Lung (tissue), 11 donors: ENCODE measurements at regions not wholly inside any gene's neighbourhood (a gene's known extent, or its start where the extent isn't known, plus 50 kb on each side); places are given as distances from the start of the nearest gene placed in this dataset.

ENCODE experiments used
- ATAC-seq: fragments of 200-7000 bp; cut with Tn5 transposase; one replicate; pipeline ENCODE4 v1.9.1; 2020; ENCODE audit warnings: moderate number of reproducible peaks; ENCODE audit not compliant: insufficient read depth, low FRiP score
- DNase-seq, 3 donors: peaks; one replicate each; pipeline ENCODE4 v3.0.0-alpha.2; 2013 to 2017
- H3K27ac ChIP-seq, 2 donors: one replicate each; pipeline ENCODE4 v1.5.1; 2013; ENCODE audit warnings: mild to moderate bottlenecking in 2 of 2, moderate library complexity in 2 of 2, control low read depth in 1 of 2, inconsistent platforms in 1 of 2, low read depth in 1 of 2, low read length in 1 of 2
- H3K27me3 ChIP-seq, 3 donors: one replicate each; pipeline ENCODE4 v1.5.1; 2013; ENCODE audit warnings: low read length in 2 of 3; ENCODE audit not compliant: control insufficient read depth in 3 of 3, insufficient read depth in 3 of 3
- H3K36me3 ChIP-seq, 4 donors: one replicate each; pipeline ENCODE4 v1.5.1; 2013; ENCODE audit warnings: low read length in 4 of 4, mild to moderate bottlenecking in 1 of 4, moderate library complexity in 1 of 4; ENCODE audit not compliant: control insufficient read depth in 4 of 4, insufficient read depth in 4 of 4
- H3K4me1 ChIP-seq, 5 donors: one replicate each; pipeline ENCODE4 v1.5.1; 2013; ENCODE audit warnings: low read length in 5 of 5, mild to moderate bottlenecking in 2 of 5, moderate library complexity in 1 of 5; ENCODE audit not compliant: control insufficient read depth in 5 of 5, insufficient read depth in 5 of 5
- H3K4me3 ChIP-seq: one replicate; pipeline ENCODE4 v1.5.1; 2013; ENCODE audit warnings: mild to moderate bottlenecking, control low read depth, moderate library complexity
- H3K9ac ChIP-seq, 2 donors: one replicate each; pipeline ENCODE4 v1.5.1; 2013; ENCODE audit warnings: low read length in 2 of 2, control low read depth in 1 of 2; ENCODE audit not compliant: insufficient read depth in 1 of 2
- H3K9me3 ChIP-seq, 4 donors: one replicate each; pipeline ENCODE4 v1.5.1; 2013; ENCODE audit warnings: low read length in 3 of 4, mild to moderate bottlenecking in 1 of 4, moderate library complexity in 1 of 4; ENCODE audit not compliant: control insufficient read depth in 4 of 4, insufficient read depth in 3 of 4
- CTCF ChIP-seq: IDR thresholded peaks from 2 replicates; pipeline ENCODE4 v1.5.1; 2012; ENCODE audit warnings: mild to moderate bottlenecking; ENCODE audit errors: control extremely low read depth, extremely low read depth
- WGBS, 2 donors: extraction: QIAGEN DNeasy Blood & Tissue Kit; methylation state at CpG; one replicate each; pipeline ENCODE4 v1.1.7; 2013; 5-methylcytosine and 5-hydroxymethylcytosine counted together
- donor health status: control.
- donor health status: control.
- donor health status: Bipolar disorder and iron deficiency.
- donor health status: healthy.
- donor health status: DM: yes; HTN: yes; CAD: no.

GRCh38 chr3:174414902-174415301 is 444.2 kb upstream of the NAALADL2 start:
- Histone ChIP-seq H3K9ac (no peak overlapping the region), H3K27me3 (no peaks in the 10 kb centered on the region), H3K4me1 (no peaks in the 10 kb centered on the region), H3K36me3 (no peaks in the 10 kb centered on the region), H3K27ac (no peak overlapping the region), H3K9me3 (no peaks in the 10 kb centered on the region), H3K4me3 (no peak overlapping the region)
- no peak for DNase-seq
- TF ChIP-seq CTCF = no peak
- ATAC-seq = no peak
- WGBS, 2 donors = 94 to 96% methylated on average over 1 of the region's 1 CpG

- H3K4me3 ChIP-seq = no peak overlapping the region
- H3K36me3 ChIP-seq = no peaks in the 10 kb centered on the region
- DNase-seq (peak in 1 of 3 donors; percentile 1), ATAC-seq (no peak)
- no peaks in the 10 kb centered on the region for H3K4me1 ChIP-seq
- 42 to 61% methylated on average over 4 of the region's 4 CpGs for WGBS, 2 donors
- no peaks in the 10 kb centered on the region for H3K27me3 ChIP-seq
- no peak overlapping the region for H3K27ac ChIP-seq
- H3K9me3 ChIP-seq = no peaks in the 10 kb centered on the region
- TF ChIP-seq CTCF = no peak
- no peak overlapping the region for H3K9ac ChIP-seq
These were observed 441.6 kb upstream of the NAALADL2 start for GRCh38 chr3:174417573-174417972.

GRCh38 chr3:174419216-174419615 is 439.9 kb upstream of the NAALADL2 start:
- Histone ChIP-seq H3K4me1 (no peaks in the 10 kb centered on the region), H3K36me3 (no peaks in the 10 kb centered on the region), H3K9me3 (no peaks in the 10 kb centered on the region), H3K27ac (no peak overlapping the region), H3K27me3 (no peaks in the 10 kb centered on the region), H3K9ac (no peak overlapping the region), H3K4me3 (no peak overlapping the region)
- no peak for TF ChIP-seq CTCF
- DNase-seq (no peak), ATAC-seq (no peak)
- WGBS, 2 donors = 93 to 97% methylated on average over 1 of the region's 1 CpG

GRCh38 chr3:174423936-174424335 is 435.2 kb upstream of the NAALADL2 start:
- Histone ChIP-seq H3K9ac (no peak overlapping the region), H3K27ac (no peak overlapping the region), H3K9me3 (no peaks in the 10 kb centered on the region), H3K36me3 (no peaks in the 10 kb centered on the region), H3K4me1 (no peaks in the 10 kb centered on the region), H3K27me3 (no peaks in the 10 kb centered on the region), H3K4me3 (no peak overlapping the region)
- no peak for DNase-seq
- ATAC-seq = no peak
- WGBS, 2 donors = 87 to 90% methylated on average over 2 of the region's 2 CpGs
- TF ChIP-seq CTCF = no peak
